Pancreas (tissue), 10 donors: ENCODE measurements at regions not wholly inside any gene's neighbourhood (a gene's known extent, or its start where the extent isn't known, plus 50 kb on each side); places are given as distances from the start of the nearest gene placed in this dataset.
"Not testable (repeated sequence)": the region's sequence is repeated elsewhere in the genome, so short reads cannot be mapped to it uniquely, and the experiment has no call there.

Source experiments
- ATAC-seq, 4 donors: fragments of 200-7000 bp; cut with Tn5 transposase; one replicate each; pipeline versions ENCODE4 v1.8.0 to v1.9.1; 2020; ENCODE audit warnings: mild to moderate bottlenecking in 4 of 4, moderate library complexity in 4 of 4
- DNase-seq, 6 donors: peaks; one replicate each; pipeline ENCODE4 v3.0.0-alpha.2; 2020
- FAIRE-seq: peaks from 2 replicates; lab custom pipeline; 2012; peaks lifted over from hg19 to GRCh38; lab: Jason Lieb, UNC
- H3K27ac ChIP-seq, 4 donors: fragments of 200-600 bp; sonication (generic); 1 replicate in 3 of 4; 2 replicates in 1 of 4; pipeline versions ENCODE4 v1.5.0 to v1.8.0; 2020
- H3K27me3 ChIP-seq, 4 donors: fragments of 200-600 bp; one replicate each; pipeline ENCODE4 v1.8.0; 2021
- H3K36me3 ChIP-seq, 3 donors: fragments of 200-600 bp; sonication (generic) in 1 of 3; one replicate each; pipeline versions ENCODE4 v1.5.0 to v1.8.0; 2020 to 2021
- H3K4me1 ChIP-seq, 3 donors: fragments of 200-600 bp; one replicate each; pipeline ENCODE4 v1.8.0; 2021
- H3K4me3 ChIP-seq, 4 donors: fragments of 200-600 bp; sonication (generic) in 2 of 4; one replicate each; pipeline versions ENCODE4 v1.5.0 to v1.8.0; 2020 to 2021
- H3K9me3 ChIP-seq, 4 donors: fragments of 200-600 bp; one replicate each; pipeline ENCODE4 v1.8.0; 2021
- WGBS, 2 donors: extraction: QIAGEN DNeasy Blood & Tissue Kit; methylation state at CpG; one replicate each; pipeline ENCODE4 v1.1.7; 2013; 5-methylcytosine and 5-hydroxymethylcytosine counted together
- intact Hi-C, 3 donors: fragments of 100-400 bp; cut with DNase I; formaldehyde crosslinking; loops; one replicate each; pipeline versions ENCODE4 v1.11.1 to v1.14.2; 2022
- TF ChIP-seq, protein P1 (sequence below), 4 donors: fragments of 200-600 bp; sonication (generic) in 3 of 4; IDR thresholded peaks; one replicate each; pipeline versions ENCODE4 v1.5.0 to v1.8.0; 2021; ENCODE audit warnings: antibody characterized with exemption in 4 of 4
- donor health status: healthy with polysubstance abuse.
- donor health status: DM: no; HTN: no; CAD: no; lungs with moderate emphysema.
- donor health status: DM: no; HTN: no; CAD: no.
- donor health status: control.
- donor health status: control.
- donor health status: Bipolar disorder and iron deficiency.
- donor health status: DM: yes; HTN: yes; CAD: no.
- donor health status: DM: no; HTN: no; CAD: no.
- donor health status: DM: no; HTN: no; CAD: no.
- donor health status: DM: yes; HTN: yes; CAD: no.

- TF ChIP-seq, protein P1, sequence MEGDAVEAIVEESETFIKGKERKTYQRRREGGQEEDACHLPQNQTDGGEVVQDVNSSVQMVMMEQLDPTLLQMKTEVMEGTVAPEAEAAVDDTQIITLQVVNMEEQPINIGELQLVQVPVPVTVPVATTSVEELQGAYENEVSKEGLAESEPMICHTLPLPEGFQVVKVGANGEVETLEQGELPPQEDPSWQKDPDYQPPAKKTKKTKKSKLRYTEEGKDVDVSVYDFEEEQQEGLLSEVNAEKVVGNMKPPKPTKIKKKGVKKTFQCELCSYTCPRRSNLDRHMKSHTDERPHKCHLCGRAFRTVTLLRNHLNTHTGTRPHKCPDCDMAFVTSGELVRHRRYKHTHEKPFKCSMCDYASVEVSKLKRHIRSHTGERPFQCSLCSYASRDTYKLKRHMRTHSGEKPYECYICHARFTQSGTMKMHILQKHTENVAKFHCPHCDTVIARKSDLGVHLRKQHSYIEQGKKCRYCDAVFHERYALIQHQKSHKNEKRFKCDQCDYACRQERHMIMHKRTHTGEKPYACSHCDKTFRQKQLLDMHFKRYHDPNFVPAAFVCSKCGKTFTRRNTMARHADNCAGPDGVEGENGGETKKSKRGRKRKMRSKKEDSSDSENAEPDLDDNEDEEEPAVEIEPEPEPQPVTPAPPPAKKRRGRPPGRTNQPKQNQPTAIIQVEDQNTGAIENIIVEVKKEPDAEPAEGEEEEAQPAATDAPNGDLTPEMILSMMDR (IDR thresholded peaks at IDR 0.05): no peak
These were observed 173.4 kb downstream of the S1PR1 start for GRCh38 chr1:101410048-101410878.

DNA sequence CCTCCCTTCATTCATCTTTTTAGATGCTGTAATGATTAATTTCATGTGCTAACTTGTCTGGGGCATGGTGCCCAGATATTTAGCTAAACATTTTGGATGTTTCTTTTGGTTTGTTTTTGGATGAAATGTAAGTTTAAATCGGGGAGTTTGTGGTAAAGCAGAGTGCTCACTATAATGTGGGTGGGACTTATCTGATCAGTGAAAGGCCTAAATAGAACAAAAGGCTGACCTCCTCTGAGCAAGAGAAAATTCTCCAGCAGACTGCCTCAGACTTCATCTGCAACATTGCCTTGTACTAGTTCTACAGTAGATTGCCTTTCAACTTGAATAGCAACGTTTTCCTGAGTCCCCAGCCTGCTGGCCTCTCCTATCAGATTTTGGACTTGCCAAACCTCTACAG, 183.6 kb downstream of the S1PR1 start:
- Histone ChIP-seq H3K4me3 (no peak overlapping the region), H3K4me1 (no peaks in the 10 kb centered on the region), H3K9me3 (no peaks in the 10 kb centered on the region), H3K36me3 (no peaks in the 10 kb centered on the region), H3K27me3 (no peaks in the 10 kb centered on the region), H3K27ac (no peak overlapping the region)
- 18 to 31% methylated on average over 2 of the region's 2 CpGs for WGBS, 2 donors
- TF ChIP-seq, protein P1 (IDR thresholded peaks at IDR 0.05): no peak
- intact Hi-C loops: no loop called here
- ATAC-seq: no peak
- no peak for FAIRE-seq
- DNase-seq: no peak

More at GRCh38 chr1:101410048-101410878, 173.4 kb downstream of the S1PR1 start:
- DNase-seq (no peak), FAIRE-seq (no peak), ATAC-seq (no peak)
- no peak overlapping the region for H3K4me3 ChIP-seq
- no peaks in the 10 kb centered on the region for H3K4me1 ChIP-seq
- H3K36me3 ChIP-seq: no peaks in the 10 kb centered on the region
- no peaks in the 10 kb centered on the region for H3K27me3 ChIP-seq
- intact Hi-C loops: no loop called here
- WGBS, 2 donors: 38 to 39% methylated on average over 3 of the region's 3 CpGs
- H3K9me3 ChIP-seq: no peaks in the 10 kb centered on the region
- H3K27ac ChIP-seq: no peak overlapping the region

DNA sequence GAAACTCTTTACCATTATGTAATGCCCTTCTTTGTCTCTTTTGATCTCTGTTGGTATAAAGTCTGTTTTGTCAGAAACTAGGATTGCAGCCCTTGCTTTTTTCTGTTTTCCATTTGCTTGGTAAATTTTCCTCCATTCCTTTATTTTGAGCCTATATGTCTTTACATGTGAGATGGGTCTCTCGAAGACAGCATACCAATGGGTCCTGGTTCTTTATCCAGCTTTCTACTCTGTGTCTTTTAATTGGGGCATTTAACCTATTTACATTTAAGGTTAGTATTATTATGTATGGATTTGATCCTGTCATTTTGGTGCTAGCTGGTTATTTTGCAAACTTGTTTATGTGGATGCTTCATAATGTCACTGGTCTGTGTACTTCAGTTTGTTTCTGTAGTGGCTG, 191.3 kb downstream of the S1PR1 start:
- ATAC-seq, H3K9me3 ChIP-seq, H3K36me3 ChIP-seq, H3K4me3 ChIP-seq, intact Hi-C loops, DNase-seq, FAIRE-seq, H3K27me3 ChIP-seq, H3K27ac ChIP-seq, H3K4me1 ChIP-seq: not testable (repeated sequence)
- WGBS, 2 donors: 62 to 64% methylated on average over 1 of the region's 1 CpG

GRCh38 chr1:101428562-101428961, 191.7 kb downstream of the S1PR1 start:
- FAIRE-seq (no peak), DNase-seq (no peak), ATAC-seq (no peak)
- Histone ChIP-seq H3K27me3 (no peaks in the 10 kb centered on the region), H3K4me3 (no peak overlapping the region), H3K36me3 (no peaks in the 10 kb centered on the region), H3K9me3 (no peaks in the 10 kb centered on the region), H3K4me1 (no peaks in the 10 kb centered on the region), H3K27ac (no peak overlapping the region)
- intact Hi-C loops: no loop called here
- TF ChIP-seq, protein P1 (IDR thresholded peaks at IDR 0.05): no peak
- 52 to 58% methylated on average over 1 of the region's 1 CpG for WGBS, 2 donors

- WGBS, 2 donors: 32 to 38% methylated on average over 4 of the region's 4 CpGs
- Histone ChIP-seq H3K4me1 (no peaks in the 10 kb centered on the region), H3K36me3 (no peaks in the 10 kb centered on the region), H3K27me3 (no peaks in the 10 kb centered on the region), H3K4me3 (no peak overlapping the region), H3K27ac (no peak overlapping the region), H3K9me3 (no peaks in the 10 kb centered on the region)
- TF ChIP-seq, protein P1 (IDR thresholded peaks at IDR 0.05): no peak
- no peak for ATAC-seq
- intact Hi-C loops: no loop called here
- FAIRE-seq: no peak
- no peak for DNase-seq
These were observed 195.2 kb downstream of the S1PR1 start for GRCh38 chr1:101431956-101432510.
